NCI-H1092 (cell line): ENCODE measurements at regions not wholly inside any gene's neighbourhood (a gene's known extent, or its start where the extent isn't known, plus 50 kb on each side); places are given as distances from the start of the nearest gene placed in this dataset.
"Not testable (repeated sequence)": the region's sequence is repeated elsewhere in the genome, so short reads cannot be mapped to it uniquely, and the experiment has no call there.

Experiments
- DNase-seq: peaks from one replicate; lab custom pipeline; 2025; lab: John Stamatoyannopoulos, UW

DNA sequence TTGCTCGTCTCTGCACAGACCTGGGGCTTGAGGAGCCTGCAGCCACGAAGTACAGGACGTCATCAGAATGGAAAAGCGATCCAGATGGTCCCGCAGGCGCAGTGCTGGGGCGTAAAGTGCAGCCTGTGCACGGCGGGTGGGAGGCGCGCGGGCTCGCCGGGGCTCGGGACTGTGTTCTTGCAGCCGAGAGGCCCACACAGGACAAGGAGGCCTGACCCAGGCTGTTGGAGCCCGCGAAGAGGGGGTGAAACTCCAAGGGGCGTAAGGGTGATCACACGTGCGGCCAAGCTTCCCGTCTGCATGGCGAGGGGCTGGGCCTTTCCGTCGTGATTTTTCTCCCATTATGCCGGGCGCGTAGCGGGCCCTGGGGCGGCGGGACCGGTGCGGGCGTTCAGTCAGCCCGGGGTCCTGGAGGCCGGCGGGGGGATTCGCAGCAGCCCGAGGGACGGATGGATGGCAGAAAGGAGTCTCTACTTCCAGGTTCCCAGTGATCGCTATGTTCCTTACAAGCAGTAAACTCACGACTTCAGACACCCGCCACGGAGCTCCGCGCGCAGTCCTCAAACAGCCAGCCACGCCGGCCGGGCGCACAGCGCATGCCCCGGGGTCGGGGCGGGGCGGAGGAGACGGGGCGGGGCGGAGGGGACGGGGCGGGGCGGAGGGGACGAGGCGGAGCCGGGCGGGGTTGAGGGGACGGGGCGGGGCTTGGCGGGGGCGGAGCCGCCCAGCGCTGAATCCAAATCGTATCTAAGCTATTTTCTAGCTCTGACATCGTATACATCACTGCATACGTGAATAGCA lies 141.0 kb upstream of the KCNJ18 start:
- peak; percentile 25 for DNase-seq

DNA sequence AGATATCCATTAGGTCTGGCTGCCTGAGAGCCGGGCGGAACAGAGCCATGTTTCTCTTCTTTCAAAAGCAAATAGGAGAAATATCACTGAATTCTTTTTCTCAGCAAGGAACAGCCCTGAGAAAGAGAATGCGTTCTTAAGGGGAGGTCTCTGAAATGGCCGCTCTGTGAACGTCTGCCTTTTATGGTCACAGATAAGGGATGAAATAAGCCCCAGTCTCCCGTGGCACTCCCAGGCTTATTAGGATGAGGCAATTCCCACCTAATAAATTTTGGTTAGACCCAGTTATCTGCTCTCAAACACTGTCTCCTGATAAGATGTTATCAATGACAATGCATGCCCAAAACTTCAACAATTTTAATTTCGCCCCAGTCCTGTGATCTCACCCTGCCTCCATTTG lies 133.4 kb upstream of the KCNJ18 start:
- DNase-seq, result not testable (repeated sequence)

- no peak for DNase-seq
These were observed 128.1 kb upstream of the KCNJ18 start for GRCh38 chr17:21564262-21564661.

- DNase-seq, result not testable (repeated sequence)
These were observed 127.6 kb upstream of the KCNJ18 start for GRCh38 chr17:21564757-21565156.

DNA sequence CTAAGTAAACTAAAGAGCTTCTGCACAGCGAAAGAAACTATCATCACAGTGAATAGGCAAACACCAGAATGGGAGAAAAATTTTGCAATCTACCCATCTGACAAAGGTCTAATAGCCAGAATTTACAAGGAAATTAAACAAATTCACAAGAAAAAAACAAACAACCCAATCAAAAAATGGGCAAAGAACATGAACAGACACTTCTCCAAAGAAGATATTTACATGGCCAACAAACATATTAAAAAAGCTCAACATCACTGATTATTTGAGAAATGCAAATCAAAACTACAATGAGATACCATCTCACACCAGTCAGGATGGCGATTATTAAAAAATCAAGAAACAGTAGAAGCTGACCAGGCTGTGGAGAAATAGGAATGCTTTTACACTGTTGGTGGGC lies 121.9 kb upstream of the KCNJ18 start:
- not testable (repeated sequence) for DNase-seq

GRCh38 chr17:21572148-21572547 lies 120.2 kb upstream of the KCNJ18 start:
- not testable (repeated sequence) for DNase-seq

- DNase-seq, result not testable (repeated sequence)
These were observed 118.9 kb upstream of the KCNJ18 start for GRCh38 chr17:21573271-21573960.

GRCh38 chr17:21573961-21574610 lies 118.2 kb upstream of the KCNJ18 start:
- peak; percentile 44 for DNase-seq

DNA sequence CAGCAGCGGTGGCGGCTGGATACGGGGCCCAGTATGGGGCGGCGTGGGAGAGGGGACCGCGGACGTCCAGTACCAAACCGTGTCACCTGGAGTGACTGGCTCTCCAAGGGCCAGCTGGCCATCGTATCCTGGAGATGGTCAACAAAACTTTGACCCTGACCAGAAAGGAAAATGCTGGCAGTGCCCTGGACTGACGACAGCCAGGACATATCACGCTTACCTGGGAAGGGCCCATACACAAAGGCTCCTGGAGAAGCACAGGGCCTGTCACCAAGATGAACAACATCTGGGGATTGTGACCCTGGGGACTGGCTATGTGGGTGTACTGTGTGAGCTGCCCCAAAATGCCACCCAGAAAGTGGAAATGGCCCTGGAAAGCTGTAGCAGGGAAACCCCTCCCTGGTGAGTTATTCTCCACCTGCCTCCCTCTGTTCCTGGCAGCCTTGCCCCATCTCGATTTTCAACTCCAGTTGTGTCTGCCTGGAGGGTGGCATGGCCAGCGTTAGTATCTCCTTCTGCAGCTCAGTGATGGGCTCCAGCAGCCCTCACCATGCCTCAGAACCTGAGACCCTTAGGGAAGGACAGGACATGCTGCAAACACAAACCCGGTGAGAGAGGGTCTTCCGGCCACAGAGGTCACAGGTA lies 117.6 kb upstream of the KCNJ18 start:
- not testable (repeated sequence) for DNase-seq

DNA sequence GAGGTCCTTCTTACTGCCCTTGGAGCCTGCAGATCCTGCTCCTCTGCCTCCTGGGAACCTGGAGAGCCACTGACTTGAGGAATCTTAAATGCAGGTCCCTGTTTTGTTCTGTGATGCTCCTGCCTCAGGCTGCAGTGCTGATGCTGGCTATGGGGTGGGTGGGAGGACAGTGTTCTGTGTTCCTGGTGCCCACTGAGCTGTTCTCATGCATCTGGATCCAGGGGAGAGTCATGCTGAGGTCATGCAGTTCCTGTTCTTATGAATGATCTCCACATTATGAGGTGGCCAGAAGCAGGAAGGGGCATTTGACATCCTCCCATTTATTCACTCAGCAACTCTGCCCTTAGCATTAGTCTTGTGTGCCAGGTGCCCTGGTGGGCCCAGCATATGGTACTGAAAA lies 113.5 kb upstream of the KCNJ18 start:
- not testable (repeated sequence) for DNase-seq

DNA sequence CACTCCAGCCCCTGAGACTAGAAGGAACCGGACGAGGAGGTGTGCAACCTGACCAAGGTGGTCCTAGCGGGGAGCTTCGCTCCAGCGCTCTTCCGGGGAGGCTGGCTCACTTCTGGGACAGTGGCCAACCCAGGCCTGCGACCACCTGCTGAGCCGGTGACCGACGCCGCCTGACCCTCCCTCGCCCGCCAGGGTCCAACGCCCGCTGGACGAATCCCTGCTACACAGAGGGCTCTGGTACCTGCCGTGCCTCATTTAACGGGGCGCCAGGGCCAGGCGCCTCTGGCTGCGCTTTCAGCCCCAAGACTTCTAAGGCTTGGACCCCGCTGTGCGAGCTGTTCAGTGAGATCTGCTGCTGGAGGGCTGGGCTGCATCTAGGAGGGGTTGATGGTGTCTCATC lies 99.5 kb upstream of the KCNJ18 start:
- DNase-seq, result no peak

DNA sequence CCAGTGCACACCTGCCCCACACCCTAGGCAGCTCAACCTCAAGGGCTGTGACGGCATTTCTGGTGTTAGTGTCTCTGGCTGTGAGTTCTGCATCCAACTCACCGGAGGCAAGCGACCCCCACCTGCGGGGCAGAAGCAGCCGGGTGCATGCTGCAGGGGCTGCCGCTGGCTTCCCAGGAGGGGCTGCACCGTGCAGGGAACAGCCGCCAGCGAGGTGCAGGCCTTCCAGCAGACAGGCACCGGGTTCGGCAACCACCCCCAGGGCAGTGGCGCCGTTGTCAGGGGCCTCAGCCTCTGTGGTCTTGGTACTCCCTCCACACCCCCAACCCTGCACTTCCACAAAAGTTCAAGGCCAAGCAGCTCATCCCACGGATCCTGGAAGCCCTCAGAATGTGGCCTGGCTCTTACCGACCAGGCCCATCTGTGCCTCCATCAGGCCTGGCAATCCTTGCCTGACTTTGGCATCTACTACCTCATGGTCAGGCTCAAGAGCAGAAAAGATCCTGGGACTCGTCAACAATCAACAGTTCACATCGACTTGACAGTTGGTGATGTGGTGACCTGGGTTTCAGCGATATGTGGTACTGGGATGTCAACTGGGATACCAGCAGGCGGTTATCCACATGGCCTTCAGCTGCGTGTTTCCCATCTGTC lies 98.7 kb upstream of the KCNJ18 start:
- not testable (repeated sequence) for DNase-seq

- DNase-seq, result no peak
These were observed 97.2 kb upstream of the KCNJ18 start for GRCh38 chr17:21595086-21595485.

DNA sequence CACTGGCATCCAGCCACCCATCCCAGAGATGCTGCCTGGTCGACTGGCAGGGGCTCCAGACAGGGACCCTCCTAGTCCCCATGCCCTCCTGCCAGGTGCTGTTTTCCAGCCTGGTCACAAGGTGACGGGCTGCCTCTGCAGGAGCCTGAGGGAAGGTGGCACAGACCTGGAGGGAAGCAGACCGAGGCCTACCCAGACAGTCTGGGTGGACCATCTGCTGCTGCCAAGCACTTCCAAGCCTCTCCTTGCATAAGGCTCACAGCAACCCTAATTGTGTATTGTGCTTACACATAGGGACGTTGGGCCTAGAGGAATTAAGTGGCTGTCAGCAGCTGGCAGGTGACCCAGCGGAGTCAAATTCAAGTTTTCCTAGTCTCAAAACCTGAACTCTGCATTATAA lies 90.1 kb upstream of the KCNJ18 start:
- no peak for DNase-seq

GRCh38 chr17:21603292-21603691 lies 89.0 kb upstream of the KCNJ18 start:
- not testable (repeated sequence) for DNase-seq

DNA sequence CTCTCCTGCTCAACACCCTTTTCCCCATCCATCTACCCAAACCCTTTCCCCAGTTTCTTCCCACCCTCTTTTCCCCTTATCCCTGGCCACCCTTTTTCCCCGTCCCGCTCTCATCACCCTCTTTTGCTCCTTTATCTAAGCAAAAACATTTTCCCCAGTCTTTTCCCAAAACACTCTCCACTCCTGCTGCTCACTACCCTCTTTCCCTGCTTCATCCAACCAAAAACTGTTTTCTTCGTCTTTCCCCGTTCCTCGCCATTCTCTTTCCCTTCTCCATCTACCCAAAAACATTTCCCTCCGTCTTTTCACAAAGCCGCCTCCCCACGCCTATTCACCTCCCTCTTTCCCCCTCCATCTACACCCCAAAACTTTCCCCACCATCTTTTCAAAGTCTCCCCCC lies 80.9 kb upstream of the KCNJ18 start:
- DNase-seq, result not testable (repeated sequence)

DNA sequence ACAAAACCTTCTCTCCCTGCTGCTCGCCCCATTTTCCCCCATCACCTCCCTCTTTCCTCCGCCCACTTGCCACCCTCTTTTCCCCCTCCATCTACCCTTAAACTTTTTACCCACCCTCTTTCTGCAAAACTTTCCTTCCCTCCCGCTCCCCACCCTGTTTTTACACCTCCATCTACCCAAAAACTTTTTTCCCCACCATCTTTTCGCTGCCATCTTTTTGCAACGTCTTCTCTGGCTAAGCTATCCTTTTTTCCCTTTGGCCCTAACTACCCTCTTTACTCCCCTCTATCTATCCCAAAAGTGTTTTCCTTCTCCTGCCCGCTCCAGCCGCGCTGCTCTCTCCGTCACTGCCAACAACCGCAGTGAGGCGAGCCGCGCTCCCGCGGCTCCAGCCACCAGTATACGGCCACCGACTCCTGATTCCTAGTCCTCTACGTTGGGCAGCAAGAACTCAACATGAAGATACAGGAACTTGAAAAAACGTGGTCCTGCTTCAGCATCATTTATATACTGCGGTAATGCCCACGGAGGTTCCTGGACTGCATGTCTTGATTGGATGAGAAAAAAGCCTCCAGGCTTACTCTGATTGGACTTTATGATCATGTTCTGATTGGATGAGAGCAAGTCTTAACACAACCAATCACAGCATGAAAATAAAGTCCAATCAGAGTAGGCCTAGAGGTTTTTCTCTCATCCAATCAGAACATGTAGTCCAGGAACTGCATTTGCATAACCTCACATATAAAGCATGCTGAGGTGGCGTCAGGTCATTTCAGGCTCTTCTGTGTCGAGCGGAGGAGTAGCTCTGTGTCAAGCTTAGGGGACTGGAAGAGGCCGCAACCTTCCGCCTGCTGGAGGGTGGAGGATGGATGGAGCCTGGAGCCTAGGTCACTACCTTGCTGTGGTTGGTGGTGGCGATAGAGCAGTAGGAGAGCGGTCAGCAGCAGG lies 79.9 kb upstream of the KCNJ18 start:
- DNase-seq, result not testable (repeated sequence)

DNA sequence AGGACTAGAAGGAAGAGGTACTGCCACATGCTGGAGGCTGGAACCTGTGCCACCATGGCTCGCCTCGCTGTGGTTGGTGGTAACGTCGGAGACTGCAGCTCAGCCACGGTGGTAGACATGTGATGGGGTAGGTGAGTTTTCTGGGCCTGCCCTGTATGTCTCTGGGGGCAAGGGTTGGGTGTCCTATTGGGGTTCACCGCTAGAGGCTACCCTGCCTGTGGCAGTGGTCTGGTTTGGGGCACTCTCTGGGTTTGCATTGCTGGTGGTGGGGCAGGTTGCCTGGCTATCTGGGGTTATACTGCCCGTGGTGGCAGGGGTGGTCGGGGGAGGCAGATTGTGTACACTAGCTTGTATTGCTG lies 79.3 kb upstream of the KCNJ18 start:
- no peak for DNase-seq

- DNase-seq, result not testable (repeated sequence)
These were observed 65.3 kb upstream of the KCNJ18 start for GRCh38 chr17:21626987-21627386.
